Liver (tissue), 8 donors: ENCODE measurements at regions not wholly inside any gene's neighbourhood (a gene's known extent, or its start where the extent isn't known, plus 50 kb on each side); places are given as distances from the start of the nearest gene placed in this dataset.

ENCODE experiments used
- DNase-seq: peaks from one replicate; pipeline ENCODE4 v3.0.0-alpha.2; 2017; ENCODE audit warnings: low spot score
- H3K27ac ChIP-seq, 2 donors: one replicate each; pipeline ENCODE4 v1.7.0; 2013; ENCODE audit warnings: inconsistent platforms in 2 of 2, low read length in 2 of 2, control low read depth in 1 of 2, low read depth in 1 of 2, mild to moderate bottlenecking in 1 of 2
- H3K27me3 ChIP-seq, 4 donors: one replicate each; pipeline versions ENCODE4 v1.6.1 to v1.7.0; 2013; ENCODE audit warnings: low read length in 3 of 4, inconsistent platforms in 1 of 4, mild to moderate bottlenecking in 1 of 4, moderate library complexity in 1 of 4; ENCODE audit not compliant: control insufficient read depth in 4 of 4, insufficient read depth in 4 of 4
- H3K36me3 ChIP-seq, 4 donors: one replicate each; pipeline versions ENCODE4 v1.6.1 to v1.7.0; 2013; ENCODE audit warnings: low read length in 3 of 4, mild to moderate bottlenecking in 3 of 4, low read depth in 1 of 4, moderate library complexity in 1 of 4; ENCODE audit not compliant: control insufficient read depth in 4 of 4, insufficient read depth in 3 of 4
- H3K4me1 ChIP-seq, 4 donors: one replicate each; pipeline versions ENCODE4 v1.6.1 to v1.7.0; 2013; ENCODE audit warnings: low read length in 3 of 4, mild to moderate bottlenecking in 3 of 4, moderate library complexity in 1 of 4; ENCODE audit not compliant: control insufficient read depth in 4 of 4, insufficient read depth in 4 of 4
- H3K4me3 ChIP-seq, 3 donors: one replicate each; pipeline versions ENCODE4 v1.6.1 to v1.7.0; 2013; ENCODE audit warnings: low read length in 3 of 3, control low read depth in 1 of 3, low read depth in 1 of 3, mild to moderate bottlenecking in 1 of 3
- H3K9ac ChIP-seq, 2 donors: one replicate each; pipeline ENCODE4 v1.7.0; 2013; ENCODE audit warnings: low read length in 2 of 2, mild to moderate bottlenecking in 2 of 2, moderate library complexity in 2 of 2, control low read depth in 1 of 2, low read depth in 1 of 2
- H3K9me3 ChIP-seq, 4 donors: one replicate each; pipeline versions ENCODE4 v1.6.1 to v1.7.0; 2013; ENCODE audit warnings: low read length in 3 of 4; ENCODE audit not compliant: control insufficient read depth in 4 of 4
- ATF3 ChIP-seq: IDR thresholded peaks from 2 replicates; pipeline ENCODE4 v1.6.1; 2016; ENCODE audit warnings: antibody characterized with exemption
- CTCF ChIP-seq: fragments of 150-350 bp; IDR thresholded peaks from 2 replicates; pipeline ENCODE4 v1.5.1; 2017; ENCODE audit warnings: improper control_type of control experiment, low read depth, low read length; ENCODE audit not compliant: missing input control
- FOXA1 ChIP-seq: IDR thresholded peaks from 2 replicates; pipeline ENCODE4 v1.6.1; 2016; ENCODE audit warnings: antibody characterized with exemption
- FOXA2 ChIP-seq: IDR thresholded peaks from 2 replicates; pipeline ENCODE4 v1.6.1; 2016; ENCODE audit warnings: antibody characterized with exemption
- GABPA ChIP-seq, 2 donors: IDR thresholded peaks in 1 of 2; conservative IDR thresholded peaks in 1 of 2; 2 replicates each; pipeline ENCODE4 v1.6.1; 2016; ENCODE audit warnings: antibody characterized with exemption in 2 of 2, mild to moderate bottlenecking in 1 of 2, moderate library complexity in 1 of 2
- HNF4G ChIP-seq: IDR thresholded peaks from 2 replicates; pipeline ENCODE4 v1.6.1; 2016; ENCODE audit warnings: antibody characterized with exemption
- JUND ChIP-seq, 2 donors: IDR thresholded peaks; 2 replicates each; pipeline ENCODE4 v1.6.1; 2016; ENCODE audit warnings: antibody characterized with exemption in 2 of 2
- NR2F2 ChIP-seq: IDR thresholded peaks from 2 replicates; pipeline ENCODE4 v1.6.1; 2016; ENCODE audit warnings: antibody characterized with exemption
- SP1 ChIP-seq: IDR thresholded peaks from 2 replicates; pipeline ENCODE4 v1.6.1; 2018; ENCODE audit warnings: antibody characterized with exemption, mild to moderate bottlenecking
- TAF1 ChIP-seq: conservative IDR thresholded peaks from 2 replicates; pipeline ENCODE4 v1.6.1; 2016; ENCODE audit warnings: antibody characterized with exemption, mild to moderate bottlenecking
- YY1 ChIP-seq: IDR thresholded peaks from 2 replicates; pipeline ENCODE4 v1.6.1; 2016; ENCODE audit warnings: antibody characterized with exemption, mild to moderate bottlenecking
- WGBS: extraction: QIAGEN DNeasy Blood & Tissue Kit; methylation state at CpG from one replicate; pipeline ENCODE4 v1.1.7; 2013; 5-methylcytosine and 5-hydroxymethylcytosine counted together
- TF ChIP-seq, protein P1 (sequence below): IDR thresholded peaks from 2 replicates; pipeline ENCODE4 v1.6.1; 2016; ENCODE audit warnings: antibody characterized with exemption
- TF ChIP-seq, protein P2 (sequence below): IDR thresholded peaks from 2 replicates; pipeline ENCODE4 v1.6.1; 2016; ENCODE audit warnings: antibody characterized with exemption, mild to moderate bottlenecking
- donor health status: healthy.
- donor health status: healthy.
- donor health status: healthy.
- donor health status: healthy.
- donor health status: healthy.

DNA sequence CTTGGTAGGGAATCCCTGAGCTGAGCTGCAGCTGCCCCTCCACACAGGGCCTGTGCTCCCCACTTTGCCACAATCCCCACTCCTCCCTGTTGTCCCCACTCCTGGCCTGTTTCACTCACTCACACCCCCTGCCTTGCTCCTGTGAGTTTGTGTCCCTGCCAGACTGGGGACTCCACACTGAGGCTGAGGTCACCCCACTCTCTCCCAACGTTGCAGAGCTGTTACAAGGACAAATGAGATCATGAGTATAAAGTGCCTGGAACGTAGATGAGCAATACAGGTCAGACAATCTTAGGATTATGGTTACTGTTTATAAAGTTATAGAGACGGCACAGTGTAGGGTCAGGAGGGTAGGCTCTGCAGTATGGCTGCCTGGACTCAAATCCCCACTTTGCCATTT lies 426.0 kb upstream of the SULF2 start:
- no peak overlapping the region for H3K4me3 ChIP-seq
- no peaks in the 10 kb centered on the region for H3K9me3 ChIP-seq
- H3K9ac ChIP-seq: no peak overlapping the region
- TF ChIP-seq, protein P1, sequence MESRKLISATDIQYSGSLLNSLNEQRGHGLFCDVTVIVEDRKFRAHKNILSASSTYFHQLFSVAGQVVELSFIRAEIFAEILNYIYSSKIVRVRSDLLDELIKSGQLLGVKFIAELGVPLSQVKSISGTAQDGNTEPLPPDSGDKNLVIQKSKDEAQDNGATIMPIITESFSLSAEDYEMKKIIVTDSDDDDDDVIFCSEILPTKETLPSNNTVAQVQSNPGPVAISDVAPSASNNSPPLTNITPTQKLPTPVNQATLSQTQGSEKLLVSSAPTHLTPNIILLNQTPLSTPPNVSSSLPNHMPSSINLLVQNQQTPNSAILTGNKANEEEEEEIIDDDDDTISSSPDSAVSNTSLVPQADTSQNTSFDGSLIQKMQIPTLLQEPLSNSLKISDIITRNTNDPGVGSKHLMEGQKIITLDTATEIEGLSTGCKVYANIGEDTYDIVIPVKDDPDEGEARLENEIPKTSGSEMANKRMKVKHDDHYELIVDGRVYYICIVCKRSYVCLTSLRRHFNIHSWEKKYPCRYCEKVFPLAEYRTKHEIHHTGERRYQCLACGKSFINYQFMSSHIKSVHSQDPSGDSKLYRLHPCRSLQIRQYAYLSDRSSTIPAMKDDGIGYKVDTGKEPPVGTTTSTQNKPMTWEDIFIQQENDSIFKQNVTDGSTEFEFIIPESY: no peak
- peaks cover 0 to 3% (median 0%) of the 10 kb centered on the region in 4 donors for H3K27me3 ChIP-seq
- no peak for DNase-seq
- 64% methylated on average over 3 of the region's 3 CpGs for WGBS
- no peaks in the 10 kb centered on the region for H3K4me1 ChIP-seq
- H3K27ac ChIP-seq: no peak overlapping the region
- no peaks in the 10 kb centered on the region for H3K36me3 ChIP-seq

GRCh38 chr20:48210111-48211027 lies 425.1 kb upstream of the SULF2 start:
- no peaks in the 10 kb centered on the region for H3K36me3 ChIP-seq
- H3K9me3 ChIP-seq: no peaks in the 10 kb centered on the region
- no peak for DNase-seq
- TF ChIP-seq FOXA2: no peak
- TF ChIP-seq NR2F2: no peak
- no peak for TF ChIP-seq FOXA1
- TF ChIP-seq ATF3: no peak
- TF ChIP-seq JUND (IDR thresholded peaks at IDR 0.05): no peak
- TF ChIP-seq TAF1: no peak
- TF ChIP-seq GABPA (IDR thresholded peaks at IDR 0.05 in 1 of 2, conservative IDR thresholded peaks at IDR 0.05 in 1 of 2): no peak
- TF ChIP-seq YY1: no peak
- no peak for TF ChIP-seq CTCF
- TF ChIP-seq, protein P2, sequence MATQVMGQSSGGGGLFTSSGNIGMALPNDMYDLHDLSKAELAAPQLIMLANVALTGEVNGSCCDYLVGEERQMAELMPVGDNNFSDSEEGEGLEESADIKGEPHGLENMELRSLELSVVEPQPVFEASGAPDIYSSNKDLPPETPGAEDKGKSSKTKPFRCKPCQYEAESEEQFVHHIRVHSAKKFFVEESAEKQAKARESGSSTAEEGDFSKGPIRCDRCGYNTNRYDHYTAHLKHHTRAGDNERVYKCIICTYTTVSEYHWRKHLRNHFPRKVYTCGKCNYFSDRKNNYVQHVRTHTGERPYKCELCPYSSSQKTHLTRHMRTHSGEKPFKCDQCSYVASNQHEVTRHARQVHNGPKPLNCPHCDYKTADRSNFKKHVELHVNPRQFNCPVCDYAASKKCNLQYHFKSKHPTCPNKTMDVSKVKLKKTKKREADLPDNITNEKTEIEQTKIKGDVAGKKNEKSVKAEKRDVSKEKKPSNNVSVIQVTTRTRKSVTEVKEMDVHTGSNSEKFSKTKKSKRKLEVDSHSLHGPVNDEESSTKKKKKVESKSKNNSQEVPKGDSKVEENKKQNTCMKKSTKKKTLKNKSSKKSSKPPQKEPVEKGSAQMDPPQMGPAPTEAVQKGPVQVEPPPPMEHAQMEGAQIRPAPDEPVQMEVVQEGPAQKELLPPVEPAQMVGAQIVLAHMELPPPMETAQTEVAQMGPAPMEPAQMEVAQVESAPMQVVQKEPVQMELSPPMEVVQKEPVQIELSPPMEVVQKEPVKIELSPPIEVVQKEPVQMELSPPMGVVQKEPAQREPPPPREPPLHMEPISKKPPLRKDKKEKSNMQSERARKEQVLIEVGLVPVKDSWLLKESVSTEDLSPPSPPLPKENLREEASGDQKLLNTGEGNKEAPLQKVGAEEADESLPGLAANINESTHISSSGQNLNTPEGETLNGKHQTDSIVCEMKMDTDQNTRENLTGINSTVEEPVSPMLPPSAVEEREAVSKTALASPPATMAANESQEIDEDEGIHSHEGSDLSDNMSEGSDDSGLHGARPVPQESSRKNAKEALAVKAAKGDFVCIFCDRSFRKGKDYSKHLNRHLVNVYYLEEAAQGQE: no peak
- no peak for TF ChIP-seq HNF4G
- TF ChIP-seq SP1: no peak
- no peak overlapping the region for H3K9ac ChIP-seq
- H3K4me1 ChIP-seq: no peaks in the 10 kb centered on the region
- H3K4me3 ChIP-seq: no peak overlapping the region
- no peak overlapping the region for H3K27ac ChIP-seq
- H3K27me3 ChIP-seq: peaks cover 0 to 3% (median 0%) of the 10 kb centered on the region in 4 donors
- WGBS: 75% methylated on average over 27 of the region's 27 CpGs
